Mesenchymal stem cell (in vitro differentiated cells and primary cell): ENCODE measurements at regions not wholly inside any gene's neighbourhood (a gene's known extent, or its start where the extent isn't known, plus 50 kb on each side); places are given as distances from the start of the nearest gene placed in this dataset.
"Not testable (repeated sequence)": the region's sequence is repeated elsewhere in the genome, so short reads cannot be mapped to it uniquely, and the experiment has no call there.

ENCODE experiments used
- DNase-seq: peaks from one replicate; pipeline ENCODE4 v3.0.0-alpha.2; 2013
- H2AFZ ChIP-seq: one replicate; pipeline ENCODE4 v1.6.1; 2013; ENCODE audit warnings: low read depth, mild to moderate bottlenecking, control low read depth, inconsistent platforms, low read length, moderate library complexity
- H2AK5ac ChIP-seq: 2 replicates; pipeline ENCODE4 v1.6.1; 2013; ENCODE audit warnings: low read length, moderate library complexity, mild to moderate bottlenecking, inconsistent platforms; ENCODE audit not compliant: severe bottlenecking
- H2BK120ac ChIP-seq: one replicate; pipeline ENCODE4 v1.6.1; 2013; ENCODE audit warnings: low read depth, mild to moderate bottlenecking, inconsistent platforms, low read length, moderate library complexity
- H2BK12ac ChIP-seq, 2 experiments: one replicate each; pipeline ENCODE4 v1.6.1; 2013; ENCODE audit warnings: inconsistent platforms in 2 of 2, low read length in 2 of 2, mild to moderate bottlenecking in 2 of 2, moderate library complexity in 2 of 2, control low read depth in 1 of 2
- H2BK15ac ChIP-seq: one replicate; pipeline ENCODE4 v1.6.1; 2013; ENCODE audit warnings: mild to moderate bottlenecking, low read depth, inconsistent platforms; ENCODE audit not compliant: poor library complexity, severe bottlenecking
- H2BK5ac ChIP-seq: 2 replicates; pipeline ENCODE4 v1.6.1; 2013; ENCODE audit warnings: low read depth, mild to moderate bottlenecking, low read length, control low read depth, inconsistent platforms; ENCODE audit not compliant: poor library complexity, severe bottlenecking
- H3K14ac ChIP-seq, 2 experiments: one replicate each; pipeline ENCODE4 v1.6.1; 2013; ENCODE audit warnings: inconsistent platforms in 2 of 2, low read length in 2 of 2, control low read depth in 1 of 2, mild to moderate bottlenecking in 1 of 2, moderate library complexity in 1 of 2
- H3K18ac ChIP-seq, 2 experiments: one replicate each; pipeline ENCODE4 v1.6.1; 2013; ENCODE audit warnings: inconsistent platforms in 2 of 2, low read length in 2 of 2, control low read depth in 1 of 2, low read depth in 1 of 2, mild to moderate bottlenecking in 1 of 2
- H3K23ac ChIP-seq, 2 experiments: one replicate each; pipeline ENCODE4 v1.6.1; 2013; ENCODE audit warnings: inconsistent platforms in 2 of 2, low read length in 2 of 2, mild to moderate bottlenecking in 2 of 2, moderate library complexity in 2 of 2, control low read depth in 1 of 2
- H3K27ac ChIP-seq: 2 replicates; pipeline ENCODE4 v1.5.1; 2013; ENCODE audit warnings: mild to moderate bottlenecking, moderate library complexity, low read length, control low read depth, inconsistent platforms; ENCODE audit not compliant: poor library complexity, severe bottlenecking
- H3K27me3 ChIP-seq, 2 experiments: 2 replicates each; pipeline versions ENCODE4 v1.6.1 to v1.7.0; 2013; ENCODE audit warnings: low read length in 2 of 2, mild to moderate bottlenecking in 2 of 2, moderate library complexity in 2 of 2, control low read depth in 1 of 2, inconsistent platforms in 1 of 2; ENCODE audit not compliant: control insufficient read depth in 1 of 2, insufficient read depth in 1 of 2
- H3K36me3 ChIP-seq, 2 experiments: 2 replicates each; pipeline versions ENCODE4 v1.6.1 to v1.7.0; 2013; ENCODE audit warnings: low read length in 2 of 2, control low read depth in 1 of 2, inconsistent platforms in 1 of 2, low read depth in 1 of 2, mild to moderate bottlenecking in 1 of 2; ENCODE audit not compliant: insufficient read depth in 2 of 2, control insufficient read depth in 1 of 2
- H3K4ac ChIP-seq, 2 experiments: one replicate each; pipeline ENCODE4 v1.6.1; 2013; ENCODE audit warnings: inconsistent platforms in 2 of 2, low read length in 2 of 2, mild to moderate bottlenecking in 2 of 2, moderate library complexity in 2 of 2, control low read depth in 1 of 2, low read depth in 1 of 2
- H3K4me1 ChIP-seq: 2 replicates; pipeline ENCODE4 v1.6.1; 2013; ENCODE audit warnings: low read depth, low read length, control low read depth; ENCODE audit not compliant: control insufficient read depth, insufficient read depth
- H3K4me2 ChIP-seq: 2 replicates; pipeline ENCODE4 v1.6.1; 2013; ENCODE audit warnings: low read length, mild to moderate bottlenecking, inconsistent platforms; ENCODE audit not compliant: poor library complexity, severe bottlenecking
- H3K4me3 ChIP-seq, 2 experiments: 2 replicates each; pipeline versions ENCODE4 v1.5.1 to v1.7.0; 2013; ENCODE audit warnings: low read length in 2 of 2, mild to moderate bottlenecking in 2 of 2, control low read depth in 1 of 2, low read depth in 1 of 2; ENCODE audit not compliant: insufficient read depth in 1 of 2
- H3K79me1 ChIP-seq: replicated peaks from 2 replicates; pipeline ENCODE4 v1.6.1; 2013; ENCODE audit warnings: mild to moderate bottlenecking, control low read depth, low read length, inconsistent platforms; ENCODE audit not compliant: poor library complexity, severe bottlenecking
- H3K9ac ChIP-seq: 2 replicates; pipeline ENCODE4 v1.7.0; 2013; ENCODE audit warnings: mild to moderate bottlenecking, low read length, moderate library complexity
- H3K9me3 ChIP-seq: 2 replicates; pipeline ENCODE4 v1.7.0; 2013; ENCODE audit warnings: mild to moderate bottlenecking, low read length; ENCODE audit not compliant: control insufficient read depth
- H4K8ac ChIP-seq: one replicate; pipeline ENCODE4 v1.6.1; 2013; ENCODE audit warnings: inconsistent platforms, mild to moderate bottlenecking, low read length, moderate library complexity
- H4K91ac ChIP-seq: one replicate; pipeline ENCODE4 v1.6.1; 2013; ENCODE audit warnings: mild to moderate bottlenecking, low read length, inconsistent platforms
- WGBS: methylation state at CpG from one replicate; pipeline ENCODE4 v1.1.7; 2013; ENCODE audit warnings: mixed read lengths; 5-methylcytosine and 5-hydroxymethylcytosine counted together

DNA sequence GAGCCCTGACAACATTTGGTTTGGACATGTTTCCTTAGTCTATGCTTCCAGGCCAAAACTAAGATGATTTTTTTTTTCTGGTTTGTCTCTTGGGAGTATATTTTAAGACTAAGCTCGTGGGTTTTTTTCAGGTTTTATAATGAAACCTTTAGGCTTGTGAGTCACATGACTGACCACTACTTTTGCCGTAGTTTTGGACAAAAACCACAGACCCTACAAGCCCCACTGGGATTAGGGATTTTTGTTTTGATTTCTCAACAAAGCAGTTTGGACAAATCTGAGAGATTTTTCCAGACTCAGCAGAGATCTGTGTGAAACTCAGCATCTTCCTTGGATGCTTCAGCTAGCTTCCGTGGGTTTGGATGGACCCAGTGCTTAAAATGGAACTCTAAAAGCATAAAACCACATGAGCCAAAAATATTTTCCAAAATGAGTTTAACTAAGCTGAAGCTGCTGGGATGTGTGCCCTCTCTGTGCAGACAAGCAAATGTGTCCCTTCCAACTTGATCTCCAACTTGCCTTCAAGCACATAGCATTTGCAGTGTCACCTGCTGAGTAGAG is 70.3 kb upstream of the SMIM15 start:
- Histone ChIP-seq H2BK5ac (no peak overlapping the region), H2BK120ac (no peak overlapping the region), H3K18ac (no peak overlapping the region), H2AFZ (no peak overlapping the region), H4K91ac (no peak overlapping the region), H3K14ac (no peak overlapping the region), H4K8ac (no peak overlapping the region), H2AK5ac (no peak overlapping the region), H3K36me3 (no peaks in the 10 kb centered on the region), H2BK15ac (no peak overlapping the region), H3K4me2 (no peak overlapping the region), H2BK12ac (no peak overlapping the region), H3K23ac (no peak overlapping the region), H3K27ac (no peak overlapping the region), H3K4me1 (peaks cover 14% of the 10 kb centered on the region), H3K4ac (no peak overlapping the region), H3K4me3 (no peak overlapping the region), H3K27me3 (no peaks in the 10 kb centered on the region), H3K9me3 (peaks cover 8% of the 10 kb centered on the region), H3K79me1 (no peaks in the 10 kb centered on the region), H3K9ac (peak overlapping the region; percentile 34)
- DNase-seq = no peak
- WGBS = 64% methylated on average over 2 of the region's 3 CpGs

DNA sequence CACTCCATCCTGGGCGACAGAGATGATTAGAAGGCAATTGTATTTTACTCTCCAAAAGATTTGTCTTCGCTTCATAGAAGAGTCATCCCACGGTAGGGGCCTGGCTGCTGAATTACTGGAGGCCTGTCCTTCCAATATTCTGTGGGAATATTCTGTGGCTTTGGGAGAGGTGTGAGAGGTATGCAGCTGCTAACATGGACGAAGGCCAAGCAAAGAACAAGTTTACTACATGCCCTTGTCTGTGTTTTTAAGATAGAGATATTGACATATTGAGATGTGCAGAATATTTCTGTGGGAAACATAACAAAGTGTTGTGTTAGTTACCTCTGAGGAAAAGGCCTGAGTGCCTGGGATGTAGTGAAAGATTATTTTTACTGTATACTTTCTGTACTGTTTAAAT is 71.8 kb upstream of the SMIM15 start:
- H2BK15ac ChIP-seq = no peak overlapping the region
- no peak overlapping the region for H3K23ac ChIP-seq
- peaks cover 8% of the 10 kb centered on the region for H3K9me3 ChIP-seq
- no peak overlapping the region for H4K91ac ChIP-seq
- no peak for DNase-seq
- H3K9ac ChIP-seq = no peak overlapping the region
- peaks cover 6% of the 10 kb centered on the region for H3K4me1 ChIP-seq
- no peaks in the 10 kb centered on the region for H3K36me3 ChIP-seq
- 91% methylated on average over 4 of the region's 4 CpGs for WGBS
- no peak overlapping the region for H2BK12ac ChIP-seq
- no peak overlapping the region for H3K27ac ChIP-seq
- H2AK5ac ChIP-seq = no peak overlapping the region
- H2BK5ac ChIP-seq = no peak overlapping the region
- H3K18ac ChIP-seq = no peak overlapping the region
- H2AFZ ChIP-seq = no peak overlapping the region
- H3K79me1 ChIP-seq = no peaks in the 10 kb centered on the region
- H3K14ac ChIP-seq = no peak overlapping the region
- no peaks in the 10 kb centered on the region for H3K27me3 ChIP-seq
- H2BK120ac ChIP-seq = no peak overlapping the region
- H4K8ac ChIP-seq = no peak overlapping the region
- no peak overlapping the region for H3K4ac ChIP-seq
- no peak overlapping the region for H3K4me2 ChIP-seq
- H3K4me3 ChIP-seq = no peak overlapping the region

DNA sequence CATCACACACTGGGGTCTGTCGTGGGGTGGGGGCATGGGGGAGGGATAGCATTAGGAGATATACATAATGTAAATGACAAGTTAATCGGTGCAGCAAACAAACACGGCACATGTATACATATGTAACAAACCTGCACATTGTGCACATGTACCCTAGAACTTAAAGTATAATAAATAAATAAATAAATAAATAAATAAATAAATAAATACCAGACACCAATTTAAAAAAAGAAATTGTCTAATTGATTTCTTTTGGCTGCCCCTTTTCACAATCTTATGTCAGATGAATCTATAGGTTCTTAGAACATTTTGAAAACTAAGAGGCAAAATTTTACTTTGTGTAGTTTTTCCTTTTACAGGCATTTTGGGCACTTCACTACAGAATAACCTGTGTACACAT is 74.4 kb upstream of the SMIM15 start:
- H3K4ac ChIP-seq, H4K91ac ChIP-seq, H3K23ac ChIP-seq, H2AFZ ChIP-seq, H2BK12ac ChIP-seq, H3K79me1 ChIP-seq, H3K4me3 ChIP-seq, H2BK5ac ChIP-seq, H3K36me3 ChIP-seq, H3K4me1 ChIP-seq, DNase-seq, H3K27me3 ChIP-seq, H4K8ac ChIP-seq, H2BK15ac ChIP-seq, H2AK5ac ChIP-seq, H3K14ac ChIP-seq, H2BK120ac ChIP-seq, H3K4me2 ChIP-seq, H3K27ac ChIP-seq, H3K9ac ChIP-seq, H3K18ac ChIP-seq, H3K9me3 ChIP-seq: not testable (repeated sequence)
- WGBS = 38% methylated on average over 1 of the region's 3 CpGs

GRCh38 chr5:61245486-61245885 is 83.2 kb upstream of the SMIM15 start:
- no peak overlapping the region for H3K9ac ChIP-seq
- H3K4me1 ChIP-seq = no peaks in the 10 kb centered on the region
- no peak overlapping the region for H2BK5ac ChIP-seq
- H3K36me3 ChIP-seq = peaks cover 0 to 2% of the 10 kb centered on the region in 2 experiments
- no peak overlapping the region for H3K4me3 ChIP-seq
- H2AFZ ChIP-seq = no peak overlapping the region
- whole genome bisulfite sequencing = 100% methylated on average over 3 of the region's 4 CpGs
- H3K23ac ChIP-seq = no peak overlapping the region
- no peak overlapping the region for H2BK120ac ChIP-seq
- no peaks in the 10 kb centered on the region for H3K9me3 ChIP-seq
- no peak overlapping the region for H2BK15ac ChIP-seq
- DNase-seq = no peak
- H3K18ac ChIP-seq = no peak overlapping the region
- H3K4ac ChIP-seq = no peak overlapping the region
- no peak overlapping the region for H2BK12ac ChIP-seq
- H3K27ac ChIP-seq = no peak overlapping the region
- H4K8ac ChIP-seq = no peak overlapping the region
- no peak overlapping the region for H4K91ac ChIP-seq
- no peaks in the 10 kb centered on the region for H3K27me3 ChIP-seq
- H2AK5ac ChIP-seq = no peak overlapping the region
- no peak overlapping the region for H3K4me2 ChIP-seq
- no peak overlapping the region for H3K14ac ChIP-seq
- no peaks in the 10 kb centered on the region for H3K79me1 ChIP-seq
